Fibroblast of peridontal ligament (primary cell): ENCODE measurements at regions not wholly inside any gene's neighbourhood (a gene's known extent, or its start where the extent isn't known, plus 50 kb on each side); places are given as distances from the start of the nearest gene placed in this dataset.

Experiments
- DNase-seq: peaks from one replicate; pipeline ENCODE4 v3.0.0-alpha.2; 2010; ENCODE audit errors: extremely low read depth

GRCh38 chr16:5381481-5381880, 283.9 kb upstream of the EEF2KMT start:
- no peak for DNase-seq

- DNase-seq = no peak
These were observed 282.4 kb upstream of the EEF2KMT start for GRCh38 chr16:5379954-5380353.

- no peak for DNase-seq
These were observed 280.9 kb upstream of the EEF2KMT start for GRCh38 chr16:5378531-5378930.

GRCh38 chr16:5377280-5377898, 279.8 kb upstream of the EEF2KMT start:
- no peak for DNase-seq

GRCh38 chr16:5374184-5374583, 276.6 kb upstream of the EEF2KMT start:
- no peak for DNase-seq

GRCh38 chr16:5367951-5368350, 270.4 kb upstream of the EEF2KMT start:
- DNase-seq = no peak

- DNase-seq = no peak
These were observed 268.5 kb upstream of the EEF2KMT start for GRCh38 chr16:5366126-5366525.

- DNase-seq = no peak
These were observed 266.6 kb upstream of the EEF2KMT start for GRCh38 chr16:5364186-5364585.

GRCh38 chr16:5361322-5361721, 263.7 kb upstream of the EEF2KMT start:
- DNase-seq = no peak

- no peak for DNase-seq
These were observed 257.1 kb upstream of the EEF2KMT start for GRCh38 chr16:5354645-5355044.

GRCh38 chr16:5349670-5350517, 252.3 kb upstream of the EEF2KMT start:
- no peak for DNase-seq

GRCh38 chr16:5349101-5349500, 251.5 kb upstream of the EEF2KMT start:
- DNase-seq = no peak

- DNase-seq = no peak
These were observed 250.0 kb upstream of the EEF2KMT start for GRCh38 chr16:5347561-5347960.

- no peak for DNase-seq
These were observed 239.3 kb upstream of the EEF2KMT start for GRCh38 chr16:5336941-5337340.

GRCh38 chr16:5333991-5334390, 236.4 kb upstream of the EEF2KMT start:
- DNase-seq = no peak

GRCh38 chr16:5333126-5333525, 235.5 kb upstream of the EEF2KMT start:
- DNase-seq = no peak

- DNase-seq = no peak
These were observed 232.5 kb upstream of the EEF2KMT start for GRCh38 chr16:5330058-5330457.

GRCh38 chr16:5328546-5328945, 231.0 kb upstream of the EEF2KMT start:
- DNase-seq = no peak

GRCh38 chr16:5326395-5326794, 228.8 kb upstream of the EEF2KMT start:
- DNase-seq = no peak

- no peak for DNase-seq
These were observed 228.3 kb upstream of the EEF2KMT start for GRCh38 chr16:5325932-5326331.

- no peak for DNase-seq
These were observed 225.9 kb upstream of the EEF2KMT start for GRCh38 chr16:5323284-5324141.

- DNase-seq = no peak
These were observed 224.3 kb upstream of the EEF2KMT start for GRCh38 chr16:5321930-5322329.
